H1 (cell line): ENCODE measurements at regions not wholly inside any gene's neighbourhood (a gene's known extent, or its start where the extent isn't known, plus 50 kb on each side); places are given as distances from the start of the nearest gene placed in this dataset.

Source experiments
- RAD21 ChIP-seq, 2 experiments: IDR thresholded peaks in 1 of 2; conservative IDR thresholded peaks in 1 of 2; 2 replicates each; pipeline ENCODE4 v1.6.1; 2011; ENCODE audit warnings: low read depth in 2 of 2, low read length in 2 of 2, improper control_type of control experiment in 1 of 2, inconsistent platforms in 1 of 2, mild to moderate bottlenecking in 1 of 2, moderate library complexity in 1 of 2

DNA sequence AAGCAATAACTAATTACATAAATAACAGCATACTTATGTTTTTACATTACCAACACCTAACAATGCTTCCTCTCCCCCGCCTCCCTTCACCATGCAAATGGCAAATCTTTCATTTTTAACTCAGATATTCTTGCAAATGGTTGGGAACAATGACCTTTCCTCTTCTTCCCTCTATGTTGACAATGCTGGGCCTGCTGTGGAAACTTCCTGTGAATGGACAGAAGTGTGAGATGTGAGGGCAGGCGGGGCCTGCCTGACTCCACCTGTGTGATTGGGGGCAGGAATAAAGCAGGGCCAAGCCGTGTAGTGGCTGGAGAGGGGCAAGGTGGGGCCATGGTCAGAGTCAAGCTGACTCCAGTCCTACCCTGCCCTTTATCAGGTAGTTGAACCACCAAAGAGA lies 289.6 kb downstream of the RPS6KC1 start (continued):
- no peak for TF ChIP-seq RAD21 (IDR thresholded peaks at IDR 0.05 in 1 of 2, conservative IDR thresholded peaks at IDR 0.05 in 1 of 2; ENCODE audit: low read depth in 2 of 2, low read length in 2 of 2)
